PFSK-1 (cell line): ENCODE measurements at regions not wholly inside any gene's neighbourhood (a gene's known extent, or its start where the extent isn't known, plus 50 kb on each side); places are given as distances from the start of the nearest gene placed in this dataset.

Source experiments
- FOXP2 ChIP-seq: optimal IDR thresholded peaks from 2 replicates; pipeline ENCODE3; 2011; ENCODE audit warnings: borderline replicate concordance, control low read depth, inconsistent platforms; ENCODE audit not compliant: insufficient read depth; ENCODE audit errors: extremely low read length, extremely low read depth
- POLR2AphosphoS5 ChIP-seq: IDR thresholded peaks from 2 replicates; pipeline ENCODE4 v1.6.1; 2012; ENCODE audit warnings: low read depth, mild to moderate bottlenecking, control low read depth, low read length, moderate library complexity
- REST ChIP-seq, 2 experiments: IDR thresholded peaks; 2 replicates each; pipeline versions ENCODE4 v1.6.1 to v1.8.0; 2011 to 2012; ENCODE audit warnings: low read depth in 2 of 2, low read length in 2 of 2, control low read depth in 1 of 2, inconsistent platforms in 1 of 2, mild to moderate bottlenecking in 1 of 2, moderate library complexity in 1 of 2; ENCODE audit not compliant: insufficient read depth in 1 of 2
- SIN3A ChIP-seq: IDR thresholded peaks from 2 replicates; pipeline ENCODE4 v1.6.1; 2012; ENCODE audit warnings: mild to moderate bottlenecking, low read length, moderate library complexity, borderline replicate concordance; ENCODE audit not compliant: insufficient read depth
- TAF1 ChIP-seq: IDR thresholded peaks from 2 replicates; pipeline ENCODE4 v1.6.1; 2012; ENCODE audit warnings: low read length, control low read depth, borderline replicate concordance; ENCODE audit not compliant: insufficient read depth

GRCh38 chr5:57315941-57316340 is 142.1 kb downstream of the GPBP1 start:
- TF ChIP-seq FOXP2 = no peak
- no peak for TF ChIP-seq TAF1
- no peak for TF ChIP-seq REST (IDR thresholded peaks at IDR 0.05; ENCODE audit: insufficient read depth in 1 of 2, low read depth in 2 of 2, low read length in 2 of 2)
- no peak for TF ChIP-seq POLR2AphosphoS5
- no peak for TF ChIP-seq SIN3A
